ENCODE measurements at regions not wholly inside any gene's neighbourhood (a gene's known extent, or its start where the extent isn't known, plus 50 kb on each side); places are given as distances from the start of the nearest gene placed in this dataset.
"Not testable (repeated sequence)": the region's sequence is repeated elsewhere in the genome, so short reads cannot be mapped to it uniquely, and the experiment has no call there.

DNA sequence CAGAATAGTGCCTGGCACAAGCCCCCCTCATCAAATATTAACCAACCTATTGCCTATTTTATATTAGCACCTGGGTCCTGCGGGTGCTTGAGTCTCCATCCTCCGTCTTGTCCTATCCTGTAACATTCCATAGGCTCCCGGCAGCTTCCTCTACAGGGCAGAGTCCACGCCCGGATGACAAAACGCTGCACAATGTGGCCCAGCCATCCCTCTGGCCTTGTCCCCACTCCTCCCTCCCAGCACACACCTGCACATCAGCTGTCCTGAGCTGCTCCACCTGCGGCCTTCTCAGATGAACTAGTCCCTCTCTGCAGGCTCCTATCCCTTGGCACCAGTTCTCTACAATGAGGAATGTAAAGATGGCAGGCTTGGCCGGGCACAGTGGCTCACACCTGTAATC is 153.5 kb upstream of the PDE1C start:
- Histone ChIP-seq H3K4me1 (ENCODE audit: control insufficient read depth, insufficient read depth, low read length) (no peaks in the 10 kb centered on the region), H3K9me3 (ENCODE audit: control insufficient read depth, insufficient read depth, low read depth, low read length) (no peaks in the 10 kb centered on the region), H3K27ac (ENCODE audit: low read depth, low read length) (no peak overlapping the region), H3K27me3 (ENCODE audit: control insufficient read depth, insufficient read depth, low read length) (no peaks in the 10 kb centered on the region), H3K4me3 (ENCODE audit: low read depth, low read length) (no peak overlapping the region), H3K36me3 (ENCODE audit: control insufficient read depth, insufficient read depth, low read length) (no peaks in the 10 kb centered on the region), H3K9ac (ENCODE audit: low read length) (no peak overlapping the region)

GRCh38 chr7:32223071-32223650 is 153.0 kb upstream of the PDE1C start:
- no peaks in the 10 kb centered on the region for H3K9me3 ChIP-seq (ENCODE audit: control insufficient read depth, insufficient read depth, low read depth, low read length)
- H3K27me3 ChIP-seq (ENCODE audit: control insufficient read depth, insufficient read depth, low read length): no peaks in the 10 kb centered on the region
- H3K9ac ChIP-seq (ENCODE audit: low read length): no peak overlapping the region
- H3K27ac ChIP-seq (ENCODE audit: low read depth, low read length): no peak overlapping the region
- no peaks in the 10 kb centered on the region for H3K36me3 ChIP-seq (ENCODE audit: control insufficient read depth, insufficient read depth, low read length)
- H3K4me3 ChIP-seq (ENCODE audit: low read depth, low read length): no peak overlapping the region
- no peaks in the 10 kb centered on the region for H3K4me1 ChIP-seq (ENCODE audit: control insufficient read depth, insufficient read depth, low read length)

GRCh38 chr7:32222251-32222900 is 152.2 kb upstream of the PDE1C start:
- no peak overlapping the region for H3K4me3 ChIP-seq (ENCODE audit: low read depth, low read length)
- no peak overlapping the region for H3K27ac ChIP-seq (ENCODE audit: low read depth, low read length)
- H3K27me3 ChIP-seq (ENCODE audit: control insufficient read depth, insufficient read depth, low read length): no peaks in the 10 kb centered on the region
- no peaks in the 10 kb centered on the region for H3K36me3 ChIP-seq (ENCODE audit: control insufficient read depth, insufficient read depth, low read length)
- no peaks in the 10 kb centered on the region for H3K4me1 ChIP-seq (ENCODE audit: control insufficient read depth, insufficient read depth, low read length)
- H3K9me3 ChIP-seq (ENCODE audit: control insufficient read depth, insufficient read depth, low read depth, low read length): no peaks in the 10 kb centered on the region
- H3K9ac ChIP-seq (ENCODE audit: low read length): no peak overlapping the region

GRCh38 chr7:32221736-32222135 is 151.5 kb upstream of the PDE1C start:
- Histone ChIP-seq H3K4me1 (ENCODE audit: control insufficient read depth, insufficient read depth, low read length) (no peaks in the 10 kb centered on the region), H3K4me3 (ENCODE audit: low read depth, low read length) (no peak overlapping the region), H3K9ac (ENCODE audit: low read length) (no peak overlapping the region), H3K36me3 (ENCODE audit: control insufficient read depth, insufficient read depth, low read length) (no peaks in the 10 kb centered on the region), H3K27ac (ENCODE audit: low read depth, low read length) (no peak overlapping the region), H3K9me3 (ENCODE audit: control insufficient read depth, insufficient read depth, low read depth, low read length) (no peaks in the 10 kb centered on the region), H3K27me3 (ENCODE audit: control insufficient read depth, insufficient read depth, low read length) (peaks cover 6% of the 10 kb centered on the region; the same call in 1 of the 2 replicates)

DNA sequence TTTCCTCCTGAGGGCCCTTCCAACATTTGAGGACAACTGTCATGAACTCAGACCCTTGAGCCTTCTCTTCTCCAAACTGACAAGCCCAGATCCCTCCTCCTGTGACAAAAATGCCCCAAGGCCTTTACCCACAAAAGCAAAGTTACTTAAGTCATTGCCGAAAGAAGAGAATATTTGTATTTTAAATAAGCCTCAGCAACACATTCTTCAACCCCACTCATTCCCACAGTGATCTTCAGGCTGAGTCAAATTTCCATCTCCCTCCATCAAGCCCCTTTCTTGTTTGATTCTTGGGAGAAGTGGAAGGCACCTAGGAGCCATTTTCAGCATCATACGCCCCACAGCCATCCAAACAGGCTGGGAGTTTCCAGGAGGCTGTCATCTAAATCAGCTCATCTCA is 150.8 kb upstream of the PDE1C start:
- H3K36me3 ChIP-seq (ENCODE audit: control insufficient read depth, insufficient read depth, low read length): no peaks in the 10 kb centered on the region
- H3K9me3 ChIP-seq (ENCODE audit: control insufficient read depth, insufficient read depth, low read depth, low read length): no peaks in the 10 kb centered on the region
- H3K9ac ChIP-seq (ENCODE audit: low read length): no peak overlapping the region
- no peaks in the 10 kb centered on the region for H3K4me1 ChIP-seq (ENCODE audit: control insufficient read depth, insufficient read depth, low read length)
- no peak overlapping the region for H3K27ac ChIP-seq (ENCODE audit: low read depth, low read length)
- no peak overlapping the region for H3K4me3 ChIP-seq (ENCODE audit: low read depth, low read length)
- peaks cover 11% of the 10 kb centered on the region for H3K27me3 ChIP-seq (ENCODE audit: control insufficient read depth, insufficient read depth, low read length)

- peaks cover 13% of the 10 kb centered on the region for H3K27me3 ChIP-seq (ENCODE audit: control insufficient read depth, insufficient read depth, low read length)
Observed at GRCh38 chr7:32219831-32220230, 149.6 kb upstream of the PDE1C start.

GRCh38 chr7:32219416-32219815 is 149.2 kb upstream of the PDE1C start:
- no peaks in the 10 kb centered on the region for H3K4me1 ChIP-seq (ENCODE audit: control insufficient read depth, insufficient read depth, low read length)
- no peaks in the 10 kb centered on the region for H3K9me3 ChIP-seq (ENCODE audit: control insufficient read depth, insufficient read depth, low read depth, low read length)
- H3K27me3 ChIP-seq (ENCODE audit: control insufficient read depth, insufficient read depth, low read length): peaks cover 16% of the 10 kb centered on the region
- no peak overlapping the region for H3K4me3 ChIP-seq (ENCODE audit: low read depth, low read length)
- no peak overlapping the region for H3K27ac ChIP-seq (ENCODE audit: low read depth, low read length)
- H3K9ac ChIP-seq (ENCODE audit: low read length): no peak overlapping the region
- no peaks in the 10 kb centered on the region for H3K36me3 ChIP-seq (ENCODE audit: control insufficient read depth, insufficient read depth, low read length)

More at GRCh38 chr7:32219831-32220230, 149.6 kb upstream of the PDE1C start:
- H3K4me1 ChIP-seq (ENCODE audit: control insufficient read depth, insufficient read depth, low read length); H3K27ac ChIP-seq (ENCODE audit: low read depth, low read length); H3K9ac ChIP-seq (ENCODE audit: low read length); H3K4me3 ChIP-seq (ENCODE audit: low read depth, low read length); H3K36me3 ChIP-seq (ENCODE audit: control insufficient read depth, insufficient read depth, low read length); H3K9me3 ChIP-seq (ENCODE audit: control insufficient read depth, insufficient read depth, low read depth, low read length): not testable (repeated sequence)

- Histone ChIP-seq H3K9me3 (ENCODE audit: control insufficient read depth, insufficient read depth, low read depth, low read length) (no peaks in the 10 kb centered on the region), H3K4me1 (ENCODE audit: control insufficient read depth, insufficient read depth, low read length) (no peaks in the 10 kb centered on the region), H3K9ac (ENCODE audit: low read length) (no peak overlapping the region), H3K4me3 (ENCODE audit: low read depth, low read length) (no peak overlapping the region), H3K27ac (ENCODE audit: low read depth, low read length) (no peak overlapping the region), H3K36me3 (ENCODE audit: control insufficient read depth, insufficient read depth, low read length) (no peaks in the 10 kb centered on the region), H3K27me3 (ENCODE audit: control insufficient read depth, insufficient read depth, low read length) (peaks cover 16% of the 10 kb centered on the region)
Observed at GRCh38 chr7:32218741-32219288, 148.6 kb upstream of the PDE1C start.

DNA sequence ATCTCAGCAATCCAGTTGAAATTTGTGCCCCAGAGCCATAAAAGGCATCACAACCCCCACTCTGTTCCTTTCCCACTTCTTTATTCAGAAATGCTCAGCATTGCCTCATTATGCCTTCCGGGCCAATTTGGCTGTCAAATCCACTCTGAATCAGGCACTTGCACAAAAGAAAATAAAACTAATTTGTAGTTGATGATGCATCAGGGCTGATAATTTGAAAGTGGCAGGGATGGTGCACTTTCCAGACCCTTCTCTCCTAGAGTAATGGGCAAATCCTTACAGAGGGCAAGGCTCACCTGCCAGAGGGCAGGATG is 147.9 kb upstream of the PDE1C start:
- Histone ChIP-seq H3K9me3 (ENCODE audit: control insufficient read depth, insufficient read depth, low read depth, low read length) (no peaks in the 10 kb centered on the region), H3K4me3 (ENCODE audit: low read depth, low read length) (no peak overlapping the region), H3K9ac (ENCODE audit: low read length) (no peak overlapping the region), H3K27me3 (ENCODE audit: control insufficient read depth, insufficient read depth, low read length) (peaks cover 16% of the 10 kb centered on the region), H3K36me3 (ENCODE audit: control insufficient read depth, insufficient read depth, low read length) (no peaks in the 10 kb centered on the region), H3K27ac (ENCODE audit: low read depth, low read length) (no peak overlapping the region), H3K4me1 (ENCODE audit: control insufficient read depth, insufficient read depth, low read length) (no peaks in the 10 kb centered on the region)

GRCh38 chr7:32217341-32218153 is 147.3 kb upstream of the PDE1C start:
- Histone ChIP-seq H3K27ac (ENCODE audit: low read depth, low read length) (no peak overlapping the region), H3K9ac (ENCODE audit: low read length) (no peak overlapping the region), H3K9me3 (ENCODE audit: control insufficient read depth, insufficient read depth, low read depth, low read length) (no peaks in the 10 kb centered on the region), H3K4me1 (ENCODE audit: control insufficient read depth, insufficient read depth, low read length) (no peaks in the 10 kb centered on the region), H3K27me3 (ENCODE audit: control insufficient read depth, insufficient read depth, low read length) (peaks cover 16% of the 10 kb centered on the region), H3K36me3 (ENCODE audit: control insufficient read depth, insufficient read depth, low read length) (no peaks in the 10 kb centered on the region), H3K4me3 (ENCODE audit: low read depth, low read length) (no peak overlapping the region)

DNA sequence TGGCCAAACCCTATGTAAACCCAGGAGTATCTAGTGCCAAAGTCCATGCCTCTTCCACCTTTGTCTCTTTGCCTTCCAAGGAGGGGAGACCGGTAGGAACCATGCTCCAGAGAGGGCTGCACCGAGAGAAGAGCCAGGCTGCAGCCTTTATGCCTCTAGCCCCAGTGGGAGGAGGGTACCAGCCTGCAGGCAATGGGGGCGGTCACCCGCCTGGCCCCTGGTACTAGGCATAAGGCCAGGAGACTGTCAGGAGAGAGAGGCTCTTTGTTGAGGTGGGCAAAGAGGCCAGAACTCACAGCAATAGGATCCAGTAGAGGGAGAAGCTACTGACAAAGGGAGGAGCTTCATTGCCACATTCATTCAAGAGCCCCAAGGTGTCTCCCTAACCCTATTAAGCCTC is 146.6 kb upstream of the PDE1C start:
- H3K4me1 ChIP-seq (ENCODE audit: control insufficient read depth, insufficient read depth, low read length): no peaks in the 10 kb centered on the region
- no peaks in the 10 kb centered on the region for H3K36me3 ChIP-seq (ENCODE audit: control insufficient read depth, insufficient read depth, low read length)
- H3K9me3 ChIP-seq (ENCODE audit: control insufficient read depth, insufficient read depth, low read depth, low read length): no peaks in the 10 kb centered on the region
- no peak overlapping the region for H3K9ac ChIP-seq (ENCODE audit: low read length)
- H3K27me3 ChIP-seq (ENCODE audit: control insufficient read depth, insufficient read depth, low read length): peaks cover 18% of the 10 kb centered on the region
- H3K27ac ChIP-seq (ENCODE audit: low read depth, low read length): no peak overlapping the region
- no peak overlapping the region for H3K4me3 ChIP-seq (ENCODE audit: low read depth, low read length)

All from HUES6 (cell line).